Endodermal cell (in vitro differentiated cells): ENCODE measurements at regions not wholly inside any gene's neighbourhood (a gene's known extent, or its start where the extent isn't known, plus 50 kb on each side); places are given as distances from the start of the nearest gene placed in this dataset.

Experiments used
- DNase-seq: peaks from one replicate; pipeline ENCODE4 v3.0.0-alpha.2; 2017
- H3K27ac ChIP-seq: 2 replicates; pipeline ENCODE4 v1.5.1; 2013; ENCODE audit warnings: mild to moderate bottlenecking, low read depth, low read length, moderate library complexity
- H3K27me3 ChIP-seq: 2 replicates; pipeline ENCODE4 v1.6.1; 2013; ENCODE audit warnings: mild to moderate bottlenecking, low read length, moderate library complexity; ENCODE audit not compliant: insufficient read depth, control insufficient read depth, poor library complexity, severe bottlenecking
- H3K36me3 ChIP-seq: 2 replicates; pipeline ENCODE4 v1.7.0; 2013; ENCODE audit warnings: mild to moderate bottlenecking, low read length, moderate library complexity; ENCODE audit not compliant: control insufficient read depth, insufficient read depth
- H3K4me1 ChIP-seq: one replicate; pipeline ENCODE4 v1.7.0; 2013; ENCODE audit warnings: low read length; ENCODE audit not compliant: control insufficient read depth, insufficient read depth
- H3K4me3 ChIP-seq: 2 replicates; pipeline ENCODE4 v1.5.1; 2013; ENCODE audit warnings: mild to moderate bottlenecking, low read length, moderate library complexity
- H3K9ac ChIP-seq: 2 replicates; pipeline ENCODE4 v1.6.1; 2013; ENCODE audit warnings: mild to moderate bottlenecking, low read length, moderate library complexity; ENCODE audit not compliant: poor library complexity, severe bottlenecking; ENCODE audit errors: extremely low read depth
- H3K9me3 ChIP-seq: 2 replicates; pipeline ENCODE4 v1.6.1; 2013; ENCODE audit warnings: mild to moderate bottlenecking, low read length, moderate library complexity; ENCODE audit not compliant: control insufficient read depth
- H3K27ac Mint-ChIP-seq: 2 replicates; pipeline ENCODE4 v1.8.0; 2020; ENCODE audit warnings: mixed read lengths
- H3K27me3 Mint-ChIP-seq: 2 replicates; pipeline ENCODE4 v1.8.0; 2021; ENCODE audit warnings: mild to moderate bottlenecking, mixed read lengths; ENCODE audit not compliant: insufficient read depth
- H3K36me3 Mint-ChIP-seq: 2 replicates; pipeline ENCODE4 v1.8.0; 2020; ENCODE audit warnings: low read depth, mixed read lengths
- H3K4me1 Mint-ChIP-seq: 2 replicates; pipeline ENCODE4 v1.8.0; 2020; ENCODE audit warnings: mixed read lengths
- H3K4me3 Mint-ChIP-seq: 2 replicates; pipeline ENCODE4 v1.8.0; 2020; ENCODE audit warnings: mild to moderate bottlenecking, moderate library complexity, mixed read lengths
- H3K9me3 Mint-ChIP-seq: 2 replicates; pipeline ENCODE4 v1.8.0; 2020; ENCODE audit warnings: mild to moderate bottlenecking, mixed read lengths
- CTCF ChIP-seq: fragments of 200-600 bp; sonication (generic); conservative IDR thresholded peaks from 2 replicates; pipeline ENCODE4 v1.5.0; 2021; ENCODE audit warnings: antibody characterized with exemption, mild to moderate bottlenecking
- WGBS, 2 experiments: methylation state at CpG; one replicate each; pipeline versions ENCODE4 v1.1.5 to v1.1.7; 2013; ENCODE audit warnings: missing lambda C conversion rate in 2 of 2, mixed read lengths in 1 of 2; ENCODE audit not compliant: insufficient coverage in 1 of 2, insufficient read length in 1 of 2; 5-methylcytosine and 5-hydroxymethylcytosine counted together

- peaks cover 7% of the 10 kb centered on the region for H3K36me3 Mint-ChIP-seq
- TF ChIP-seq CTCF: no peak
- no peaks in the 10 kb centered on the region for H3K4me1 Mint-ChIP-seq
- Histone ChIP-seq H3K27ac (no peak overlapping the region), H3K9ac (no peak overlapping the region), H3K4me1 (no peaks in the 10 kb centered on the region), H3K36me3 (no peaks in the 10 kb centered on the region), H3K4me3 (no peak overlapping the region), H3K9me3 (peaks cover 13% of the 10 kb centered on the region), H3K27me3 (no peaks in the 10 kb centered on the region)
- H3K27ac Mint-ChIP-seq: no peak overlapping the region
- peaks cover 10% of the 10 kb centered on the region for H3K9me3 Mint-ChIP-seq
- no peaks in the 10 kb centered on the region for H3K27me3 Mint-ChIP-seq
- no peak for DNase-seq
- H3K4me3 Mint-ChIP-seq: no peak overlapping the region
Observed at GRCh38 chr5:124370601-124371000, 375.8 kb downstream of the ZNF608 start.

- H3K27ac Mint-ChIP-seq: no peak overlapping the region
- Histone ChIP-seq H3K9me3 (peaks cover 7% of the 10 kb centered on the region), H3K4me3 (no peak overlapping the region), H3K27ac (peak overlapping the region; percentile 76), H3K4me1 (no peaks in the 10 kb centered on the region), H3K36me3 (no peaks in the 10 kb centered on the region), H3K9ac (no peak overlapping the region), H3K27me3 (no peaks in the 10 kb centered on the region)
- H3K9me3 Mint-ChIP-seq: peaks cover 33% of the 10 kb centered on the region
- H3K27me3 Mint-ChIP-seq: no peaks in the 10 kb centered on the region
- H3K36me3 Mint-ChIP-seq: peaks cover 15% of the 10 kb centered on the region
- DNase-seq: no peak
- 89 to 91% methylated on average over 3 to 4 of the region's 4 CpGs for WGBS, 2 experiments
- H3K4me1 Mint-ChIP-seq: no peaks in the 10 kb centered on the region
- TF ChIP-seq CTCF: no peak
- no peak overlapping the region for H3K4me3 Mint-ChIP-seq
Observed at GRCh38 chr5:124365361-124365801, 381.1 kb downstream of the ZNF608 start.

- no peak for TF ChIP-seq CTCF
- no peaks in the 10 kb centered on the region for H3K36me3 ChIP-seq
- no peak overlapping the region for H3K4me3 ChIP-seq
- WGBS, 2 experiments: 92 to 100% methylated on average over 1 of the region's 1 CpG
- Mint-ChIP-seq H3K9me3 (peaks cover 27% of the 10 kb centered on the region), H3K27ac (no peak overlapping the region), H3K36me3 (peaks cover 20% of the 10 kb centered on the region), H3K4me3 (no peak overlapping the region), H3K4me1 (peaks cover 2% of the 10 kb centered on the region), H3K27me3 (no peaks in the 10 kb centered on the region)
- H3K9me3 ChIP-seq: peaks cover 6% of the 10 kb centered on the region
- H3K4me1 ChIP-seq: no peaks in the 10 kb centered on the region
- H3K27me3 ChIP-seq: no peaks in the 10 kb centered on the region
- H3K27ac ChIP-seq: no peak overlapping the region
- no peak for DNase-seq
- no peak overlapping the region for H3K9ac ChIP-seq
Observed at GRCh38 chr5:124355928-124356327, 390.5 kb downstream of the ZNF608 start.
